AG04449 (cell line): ENCODE measurements at regions not wholly inside any gene's neighbourhood (a gene's known extent, or its start where the extent isn't known, plus 50 kb on each side); places are given as distances from the start of the nearest gene placed in this dataset.
"Not testable (repeated sequence)": the region's sequence is repeated elsewhere in the genome, so short reads cannot be mapped to it uniquely, and the experiment has no call there.

Experiments used
- CTCF ChIA-PET: fragments of 350-600 bp; formaldehyde crosslinking; extraction: SDS; loops from one replicate; lab custom pipeline; 2021; ENCODE audit warnings: antibody characterized with exemption; lab: Yijun Ruan, JAX
- POLR2A ChIA-PET: fragments of 400-600, 350-600 bp; formaldehyde crosslinking; extraction: SDS; loops from one replicate; lab custom pipeline; 2020; ENCODE audit warnings: antibody characterized with exemption, inconsistent platforms; lab: Yijun Ruan, JAX
- DNase-seq: peaks from one replicate; pipeline ENCODE4 v3.0.0-alpha.2; 2010; ENCODE audit warnings: low read depth, low spot score
- H3K4me3 ChIP-seq: 2 replicates; pipeline ENCODE4 v1.5.1; 2011; ENCODE audit warnings: low read depth, mild to moderate bottlenecking, control low read depth, low read length
- CTCF ChIP-seq: IDR thresholded peaks from one replicate; pipeline ENCODE4 v1.5.1; 2011; ENCODE audit warnings: mild to moderate bottlenecking, moderate library complexity, low read length, control low read depth, inconsistent platforms; ENCODE audit not compliant: insufficient read depth; ENCODE audit errors: missing control alignments

- POLR2A ChIA-PET: no interaction called here
- no peak overlapping the region for H3K4me3 ChIP-seq
- TF ChIP-seq CTCF: no peak
- no peak for DNase-seq
- CTCF ChIA-PET: no interaction called here
Measured at GRCh38 chr15:81886591-81886990, 159.2 kb downstream of the MEX3B start.

- DNase-seq: no peak
- no peak overlapping the region for H3K4me3 ChIP-seq
- ChIA-PET CTCF (no interaction called here), POLR2A (no interaction called here)
- TF ChIP-seq CTCF: no peak
Measured at GRCh38 chr15:81886080-81886479, 159.7 kb downstream of the MEX3B start.

GRCh38 chr15:81885135-81885534 is 160.7 kb downstream of the MEX3B start:
- no peak for TF ChIP-seq CTCF
- ChIA-PET CTCF (interaction anchor here (0.6 kb wide), 1 partner anchor 21 kb away, joined by 3 read pairs; no protein-coding TSS in a partner anchor), POLR2A (no interaction called here)
- no peak overlapping the region for H3K4me3 ChIP-seq
- no peak for DNase-seq

- no peak for TF ChIP-seq CTCF
- H3K4me3 ChIP-seq: no peak overlapping the region
- CTCF ChIA-PET: no interaction called here
- POLR2A ChIA-PET: no interaction called here
- no peak for DNase-seq
Measured at GRCh38 chr15:81882504-81882903, 163.3 kb downstream of the MEX3B start.

GRCh38 chr15:81880833-81881232 is 165.0 kb downstream of the MEX3B start:
- DNase-seq: no peak
- H3K4me3 ChIP-seq: no peak overlapping the region
- POLR2A ChIA-PET: no interaction called here
- CTCF ChIA-PET: interaction anchor here (0.9 kb wide), 1 partner anchor 399 kb away, joined by 3 read pairs; no protein-coding TSS in a partner anchor
- no peak for TF ChIP-seq CTCF

GRCh38 chr15:81880314-81880713 is 165.5 kb downstream of the MEX3B start:
- DNase-seq: no peak
- H3K4me3 ChIP-seq: no peak overlapping the region
- no peak for TF ChIP-seq CTCF
- CTCF ChIA-PET: no interaction called here
- POLR2A ChIA-PET: no interaction called here

- POLR2A ChIA-PET, DNase-seq, H3K4me3 ChIP-seq, CTCF ChIA-PET: not testable (repeated sequence)
Measured at GRCh38 chr15:81875717-81876116, 170.1 kb downstream of the MEX3B start.

- H3K4me3 ChIP-seq, CTCF ChIA-PET, POLR2A ChIA-PET, DNase-seq: not testable (repeated sequence)
Measured at GRCh38 chr15:81870746-81871106, 175.1 kb downstream of the MEX3B start.

GRCh38 chr15:81870062-81870745 is 175.6 kb downstream of the MEX3B start:
- CTCF ChIA-PET, POLR2A ChIA-PET, DNase-seq, H3K4me3 ChIP-seq: not testable (repeated sequence)
